Hepatocyte (in vitro differentiated cells): ENCODE measurements at regions not wholly inside any gene's neighbourhood (a gene's known extent, or its start where the extent isn't known, plus 50 kb on each side); places are given as distances from the start of the nearest gene placed in this dataset.

ENCODE experiments used
- DNase-seq: peaks from one replicate; pipeline ENCODE4 v3.0.0-alpha.2; 2016; ENCODE audit warnings: low spot score
- H2AFZ ChIP-seq: fragments of 200-600 bp; sonication (generic); 2 replicates; pipeline ENCODE4 v1.6.0; 2016; ENCODE audit warnings: antibody characterized with exemption, mild to moderate bottlenecking
- H3K27ac ChIP-seq: fragments of 200-600 bp; sonication (generic); 2 replicates; pipeline ENCODE4 v1.5.1; 2016; ENCODE audit warnings: mild to moderate bottlenecking
- H3K27me3 ChIP-seq: fragments of 200-600 bp; sonication (generic); 2 replicates; pipeline ENCODE4 v1.6.1; 2016
- H3K36me3 ChIP-seq: fragments of 200-600 bp; sonication (generic); replicated peaks from 2 replicates; pipeline ENCODE4 v1.5.1; 2016; ENCODE audit warnings: low read depth; ENCODE audit not compliant: insufficient read depth
- H3K4me1 ChIP-seq: fragments of 200-600 bp; sonication (generic); 2 replicates; pipeline ENCODE4 v1.5.1; 2016; ENCODE audit warnings: mild to moderate bottlenecking, moderate library complexity; ENCODE audit not compliant: insufficient read depth
- H3K4me2 ChIP-seq: fragments of 200-600 bp; sonication (generic); 2 replicates; pipeline ENCODE4 v1.6.0; 2016
- H3K4me3 ChIP-seq: fragments of 200-600 bp; sonication (generic); 2 replicates; pipeline ENCODE4 v1.5.1; 2016; ENCODE audit warnings: mild to moderate bottlenecking
- H3K79me2 ChIP-seq: fragments of 200-600 bp; sonication (generic); 2 replicates; pipeline ENCODE4 v1.6.0; 2017; ENCODE audit warnings: mild to moderate bottlenecking
- H3K9me2 ChIP-seq: fragments of 200-600 bp; sonication (generic); replicated peaks from 2 replicates; pipeline ENCODE4 v1.6.0; 2017; ENCODE audit warnings: mild to moderate bottlenecking; ENCODE audit not compliant: insufficient read depth
- H3K9me3 ChIP-seq: fragments of 200-600 bp; sonication (generic); 2 replicates; pipeline ENCODE4 v1.5.1; 2016; ENCODE audit warnings: low read depth, mild to moderate bottlenecking
- H4K20me1 ChIP-seq: fragments of 200-600 bp; sonication (generic); 2 replicates; pipeline ENCODE4 v1.6.0; 2016; ENCODE audit warnings: mild to moderate bottlenecking; ENCODE audit not compliant: insufficient read depth, poor library complexity, severe bottlenecking
- EZH2 ChIP-seq: fragments of 200-600 bp; sonication (generic); IDR thresholded peaks from 2 replicates; pipeline ENCODE4 v1.6.1; 2016; ENCODE audit warnings: antibody characterized with exemption, mild to moderate bottlenecking, borderline replicate concordance
- EZH2phosphoT487 ChIP-seq: fragments of 200-600 bp; sonication (generic); IDR thresholded peaks from one replicate; pipeline ENCODE4 v1.6.1; 2018; ENCODE audit warnings: antibody characterized with exemption, mild to moderate bottlenecking, low read depth, moderate library complexity; ENCODE audit not compliant: unreplicated experiment, severe bottlenecking
- WGBS: methylation state at CpG from one replicate; pipeline ENCODE4 v1.1.6; 2016; ENCODE audit warnings: low lambda C conversion rate; ENCODE audit errors: missing lambda C conversion rate; 5-methylcytosine and 5-hydroxymethylcytosine counted together
- TF ChIP-seq, protein P1 (sequence below): fragments of 200-600 bp; sonication (generic); IDR thresholded peaks from 2 replicates; pipeline ENCODE4 v1.5.1; 2016; ENCODE audit warnings: antibody characterized with exemption, mild to moderate bottlenecking; ENCODE audit not compliant: poor library complexity

DNA sequence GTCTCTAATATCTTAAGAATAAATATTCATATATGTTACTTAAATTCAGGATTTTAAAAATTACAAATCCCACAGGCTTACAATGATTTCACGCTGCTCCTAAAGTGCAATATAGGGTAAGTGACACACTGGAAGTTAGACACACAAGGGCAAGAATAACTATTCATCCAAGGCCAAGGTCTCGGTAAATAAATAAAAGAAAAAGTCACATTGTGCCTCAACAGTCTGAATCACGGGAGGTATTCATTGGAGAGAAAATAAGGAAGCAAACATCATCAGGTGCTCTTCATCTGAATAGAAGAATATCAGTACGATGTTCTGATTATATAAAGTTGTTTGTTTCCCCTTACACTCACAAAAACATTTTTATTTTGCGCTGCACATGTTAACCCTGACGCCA lies 820.2 kb downstream of the TRIB2 start:
- WGBS: 66% methylated on average over 6 of the region's 6 CpGs
- Histone ChIP-seq H3K9me2 (no peaks in the 10 kb centered on the region), H3K79me2 (no peaks in the 10 kb centered on the region), H3K27ac (no peak overlapping the region), H4K20me1 (no peaks in the 10 kb centered on the region), H3K27me3 (no peaks in the 10 kb centered on the region), H3K9me3 (no peaks in the 10 kb centered on the region), H3K4me1 (no peaks in the 10 kb centered on the region), H3K4me3 (no peak overlapping the region), H3K4me2 (no peak overlapping the region), H3K36me3 (no peaks in the 10 kb centered on the region), H2AFZ (no peak overlapping the region)
- TF ChIP-seq EZH2 (no peak), EZH2phosphoT487 (no peak)
- TF ChIP-seq, protein P1, sequence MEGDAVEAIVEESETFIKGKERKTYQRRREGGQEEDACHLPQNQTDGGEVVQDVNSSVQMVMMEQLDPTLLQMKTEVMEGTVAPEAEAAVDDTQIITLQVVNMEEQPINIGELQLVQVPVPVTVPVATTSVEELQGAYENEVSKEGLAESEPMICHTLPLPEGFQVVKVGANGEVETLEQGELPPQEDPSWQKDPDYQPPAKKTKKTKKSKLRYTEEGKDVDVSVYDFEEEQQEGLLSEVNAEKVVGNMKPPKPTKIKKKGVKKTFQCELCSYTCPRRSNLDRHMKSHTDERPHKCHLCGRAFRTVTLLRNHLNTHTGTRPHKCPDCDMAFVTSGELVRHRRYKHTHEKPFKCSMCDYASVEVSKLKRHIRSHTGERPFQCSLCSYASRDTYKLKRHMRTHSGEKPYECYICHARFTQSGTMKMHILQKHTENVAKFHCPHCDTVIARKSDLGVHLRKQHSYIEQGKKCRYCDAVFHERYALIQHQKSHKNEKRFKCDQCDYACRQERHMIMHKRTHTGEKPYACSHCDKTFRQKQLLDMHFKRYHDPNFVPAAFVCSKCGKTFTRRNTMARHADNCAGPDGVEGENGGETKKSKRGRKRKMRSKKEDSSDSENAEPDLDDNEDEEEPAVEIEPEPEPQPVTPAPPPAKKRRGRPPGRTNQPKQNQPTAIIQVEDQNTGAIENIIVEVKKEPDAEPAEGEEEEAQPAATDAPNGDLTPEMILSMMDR: no peak
- no peak for DNase-seq

DNA sequence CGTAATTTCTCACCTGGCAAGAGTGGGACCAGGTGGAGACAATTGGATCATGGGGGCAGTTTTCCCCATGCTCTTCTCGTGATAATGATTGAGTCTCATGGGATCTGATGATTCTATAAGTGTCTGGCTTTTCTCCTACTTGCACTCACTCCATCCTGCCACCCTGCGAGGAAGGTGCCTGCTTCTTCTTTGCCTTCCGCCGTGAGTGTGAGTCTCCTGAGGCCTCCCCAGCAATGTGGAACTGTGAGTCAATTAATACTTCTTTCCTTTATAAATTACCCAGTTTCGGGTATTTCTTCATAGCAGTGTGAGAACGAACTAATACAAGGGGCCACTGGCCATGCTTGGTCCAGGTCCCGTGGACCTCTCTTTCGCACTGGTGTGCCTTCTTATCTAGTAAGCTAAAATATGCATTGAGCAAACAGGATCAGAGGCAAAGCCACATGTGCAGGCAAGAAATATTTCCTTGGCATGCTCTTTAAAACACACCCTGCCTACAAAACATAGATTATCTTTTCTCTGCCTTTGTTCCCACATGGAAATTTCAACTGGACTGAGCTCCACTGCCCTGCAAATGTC lies 821.1 kb downstream of the TRIB2 start:
- no peaks in the 10 kb centered on the region for H3K9me2 ChIP-seq
- H2AFZ ChIP-seq: no peak overlapping the region
- no peaks in the 10 kb centered on the region for H3K4me1 ChIP-seq
- H3K9me3 ChIP-seq: no peaks in the 10 kb centered on the region
- H3K27ac ChIP-seq: peak overlapping the region; percentile 70
- TF ChIP-seq, protein P1: no peak
- TF ChIP-seq EZH2phosphoT487 (no peak), EZH2 (no peak)
- no peaks in the 10 kb centered on the region for H3K79me2 ChIP-seq
- no peaks in the 10 kb centered on the region for H4K20me1 ChIP-seq
- no peak overlapping the region for H3K4me2 ChIP-seq
- no peak overlapping the region for H3K4me3 ChIP-seq
- WGBS: 74% methylated on average over 9 of the region's 9 CpGs
- H3K27me3 ChIP-seq: no peaks in the 10 kb centered on the region
- DNase-seq: no peak
- H3K36me3 ChIP-seq: no peaks in the 10 kb centered on the region

DNA sequence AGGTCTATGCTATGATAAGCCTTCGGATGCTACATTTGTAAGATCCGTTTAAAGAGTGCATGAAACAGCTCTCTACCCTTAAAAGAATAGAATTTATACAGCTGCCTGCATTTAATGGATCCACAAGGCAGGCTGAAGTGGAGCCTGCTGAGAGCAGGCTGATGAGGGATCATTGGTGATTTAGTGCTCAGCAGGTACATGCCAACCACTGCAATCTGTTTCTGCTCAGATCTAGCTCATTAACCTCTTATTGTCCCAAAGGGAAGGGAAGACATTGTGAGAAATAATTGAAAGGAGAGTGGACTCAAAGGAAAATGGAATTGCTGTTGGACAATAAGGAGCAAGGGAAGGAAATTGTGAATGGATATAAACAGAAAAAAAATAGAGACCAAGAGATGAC lies 822.6 kb downstream of the TRIB2 start:
- no peaks in the 10 kb centered on the region for H4K20me1 ChIP-seq
- no peak for TF ChIP-seq EZH2phosphoT487
- no peak for TF ChIP-seq EZH2
- TF ChIP-seq, protein P1: no peak
- no peak overlapping the region for H3K27ac ChIP-seq
- no peak for DNase-seq
- H3K9me2 ChIP-seq: no peaks in the 10 kb centered on the region
- H3K27me3 ChIP-seq: no peaks in the 10 kb centered on the region
- H3K4me1 ChIP-seq: no peaks in the 10 kb centered on the region
- no peak overlapping the region for H2AFZ ChIP-seq
- 75% methylated on average over 2 of the region's 2 CpGs for WGBS
- H3K79me2 ChIP-seq: no peaks in the 10 kb centered on the region
- H3K9me3 ChIP-seq: no peaks in the 10 kb centered on the region
- H3K4me2 ChIP-seq: no peak overlapping the region
- no peaks in the 10 kb centered on the region for H3K36me3 ChIP-seq
- H3K4me3 ChIP-seq: no peak overlapping the region

DNA sequence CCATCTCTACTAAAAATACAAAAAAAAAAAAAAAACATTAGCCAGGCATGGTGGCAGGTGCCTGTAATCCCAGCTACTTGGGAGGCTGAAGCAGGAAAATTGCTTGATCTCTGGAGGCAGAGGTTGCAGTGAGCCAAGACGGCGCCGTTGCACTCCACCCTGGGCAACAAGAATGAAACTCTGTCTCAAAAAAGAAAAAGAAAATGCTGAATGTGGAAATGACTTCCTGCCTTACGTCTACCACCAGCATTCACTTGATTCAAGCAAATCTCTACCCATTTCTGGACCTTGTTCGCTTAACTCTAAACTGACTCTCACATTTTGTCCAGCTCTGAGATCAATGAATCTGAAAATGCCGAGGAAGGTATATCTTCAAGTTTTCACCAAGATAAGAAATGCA lies 825.3 kb downstream of the TRIB2 start:
- no peaks in the 10 kb centered on the region for H3K9me3 ChIP-seq
- TF ChIP-seq, protein P1: no peak
- TF ChIP-seq EZH2phosphoT487 (no peak), EZH2 (no peak)
- WGBS: 80% methylated on average over 6 of the region's 6 CpGs

More for the DNA sequence above, 825.3 kb downstream of the TRIB2 start:
- Histone ChIP-seq H3K9me2 (no peaks in the 10 kb centered on the region), H3K4me2 (no peak overlapping the region), H3K4me3 (no peak overlapping the region), H3K27me3 (no peaks in the 10 kb centered on the region), H4K20me1 (no peaks in the 10 kb centered on the region), H3K27ac (no peak overlapping the region), H3K36me3 (no peaks in the 10 kb centered on the region), H3K79me2 (no peaks in the 10 kb centered on the region), H2AFZ (no peak overlapping the region), H3K4me1 (no peaks in the 10 kb centered on the region)
- DNase-seq: no peak
